Ascending aorta (tissue), 2 donors: ENCODE measurements at regions not wholly inside any gene's neighbourhood (a gene's known extent, or its start where the extent isn't known, plus 50 kb on each side); places are given as distances from the start of the nearest gene placed in this dataset.

Experiments used
- DNase-seq, 2 donors: peaks; one replicate each; pipeline ENCODE4 v3.0.0-alpha.2; 2019; ENCODE audit warnings: low spot score in 2 of 2
- H3K27ac ChIP-seq, 2 donors: fragments of 200-600 bp; sonication (generic); one replicate each; pipeline ENCODE4 v1.5.1; 2016 to 2017; ENCODE audit warnings: mild to moderate bottlenecking in 1 of 2
- H3K27me3 ChIP-seq: fragments of 200-600 bp; sonication (generic); one replicate; pipeline ENCODE4 v1.5.1; 2017
- H3K36me3 ChIP-seq, 2 donors: fragments of 200-600 bp; sonication (generic); one replicate each; pipeline ENCODE4 v1.5.1; 2016
- H3K4me1 ChIP-seq, 2 donors: fragments of 200-600 bp; sonication (generic); one replicate each; pipeline ENCODE4 v1.5.1; 2016 to 2017; ENCODE audit warnings: mild to moderate bottlenecking in 1 of 2
- H3K4me3 ChIP-seq, 2 donors: fragments of 200-600 bp; sonication (generic); one replicate each; pipeline ENCODE4 v1.5.1; 2016 to 2017; ENCODE audit warnings: mild to moderate bottlenecking in 1 of 2
- H3K9me3 ChIP-seq, 2 donors: fragments of 200-600 bp; sonication (generic); one replicate each; pipeline ENCODE4 v1.5.1; 2016
- intact Hi-C: fragments of 100-400 bp; cut with DNase I; formaldehyde crosslinking; loops from one replicate; pipeline ENCODE4 v1.15.1; 2023
- TF ChIP-seq, protein P1 (sequence below), 3 experiments: fragments of 200-600 bp in 2 of 3; fragments of 450-650 bp in 1 of 3; sonication (generic) in 2 of 3; IDR thresholded peaks; one replicate each; pipeline ENCODE4 v1.5.1; 2016 to 2019; ENCODE audit warnings: antibody characterized with exemption in 3 of 3, mild to moderate bottlenecking in 1 of 3, moderate library complexity in 1 of 3

DNA sequence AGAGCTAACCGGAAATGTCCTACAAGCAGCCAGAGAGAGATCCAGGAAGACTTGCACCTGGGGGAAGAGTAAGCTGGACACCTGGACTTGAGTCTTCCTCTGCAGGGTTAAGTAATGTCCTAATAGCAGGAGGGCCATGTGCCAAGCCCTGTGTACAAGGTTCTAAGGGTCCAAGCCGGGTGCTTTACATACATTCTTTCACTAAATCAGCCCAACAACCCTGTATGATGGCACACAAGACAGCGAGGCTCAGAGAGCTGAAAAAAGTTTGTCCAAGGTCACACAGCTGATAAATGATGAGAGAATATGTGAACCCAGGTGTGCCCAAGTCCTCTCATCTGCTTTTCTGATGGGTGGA, 215.1 kb upstream of the CDYL start:
- Histone ChIP-seq H3K27me3 (no peaks in the 10 kb centered on the region), H3K4me3 (no peak overlapping the region), H3K36me3 (no peaks in the 10 kb centered on the region), H3K4me1 (no peaks in the 10 kb centered on the region), H3K9me3 (no peaks in the 10 kb centered on the region), H3K27ac (no peak overlapping the region)
- DNase-seq: no peak
- intact Hi-C loops: no loop called here
- TF ChIP-seq, protein P1, sequence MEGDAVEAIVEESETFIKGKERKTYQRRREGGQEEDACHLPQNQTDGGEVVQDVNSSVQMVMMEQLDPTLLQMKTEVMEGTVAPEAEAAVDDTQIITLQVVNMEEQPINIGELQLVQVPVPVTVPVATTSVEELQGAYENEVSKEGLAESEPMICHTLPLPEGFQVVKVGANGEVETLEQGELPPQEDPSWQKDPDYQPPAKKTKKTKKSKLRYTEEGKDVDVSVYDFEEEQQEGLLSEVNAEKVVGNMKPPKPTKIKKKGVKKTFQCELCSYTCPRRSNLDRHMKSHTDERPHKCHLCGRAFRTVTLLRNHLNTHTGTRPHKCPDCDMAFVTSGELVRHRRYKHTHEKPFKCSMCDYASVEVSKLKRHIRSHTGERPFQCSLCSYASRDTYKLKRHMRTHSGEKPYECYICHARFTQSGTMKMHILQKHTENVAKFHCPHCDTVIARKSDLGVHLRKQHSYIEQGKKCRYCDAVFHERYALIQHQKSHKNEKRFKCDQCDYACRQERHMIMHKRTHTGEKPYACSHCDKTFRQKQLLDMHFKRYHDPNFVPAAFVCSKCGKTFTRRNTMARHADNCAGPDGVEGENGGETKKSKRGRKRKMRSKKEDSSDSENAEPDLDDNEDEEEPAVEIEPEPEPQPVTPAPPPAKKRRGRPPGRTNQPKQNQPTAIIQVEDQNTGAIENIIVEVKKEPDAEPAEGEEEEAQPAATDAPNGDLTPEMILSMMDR (IDR thresholded peaks at IDR 0.05): no peak

GRCh38 chr6:4560221-4561077, 215.8 kb upstream of the CDYL start:
- Histone ChIP-seq H3K36me3 (no peaks in the 10 kb centered on the region), H3K9me3 (no peaks in the 10 kb centered on the region), H3K4me1 (no peaks in the 10 kb centered on the region), H3K4me3 (no peak overlapping the region), H3K27me3 (no peaks in the 10 kb centered on the region), H3K27ac (no peak overlapping the region)
- intact Hi-C loops: no loop called here
- no peak for DNase-seq
- TF ChIP-seq, protein P1 (IDR thresholded peaks at IDR 0.05): no peak

- TF ChIP-seq, protein P1 (IDR thresholded peaks at IDR 0.05): no peak
- DNase-seq: no peak
- Histone ChIP-seq H3K4me3 (no peak overlapping the region), H3K27ac (no peak overlapping the region), H3K9me3 (no peaks in the 10 kb centered on the region), H3K27me3 (no peaks in the 10 kb centered on the region), H3K36me3 (no peaks in the 10 kb centered on the region), H3K4me1 (no peaks in the 10 kb centered on the region)
- intact Hi-C loops: no loop called here
Measured at GRCh38 chr6:4559281-4559875, 216.8 kb upstream of the CDYL start.

GRCh38 chr6:4554645-4555044, 221.6 kb upstream of the CDYL start:
- intact Hi-C loops: no loop called here
- H3K27ac ChIP-seq: no peak overlapping the region
- TF ChIP-seq, protein P1 (IDR thresholded peaks at IDR 0.05): no peak

DNA sequence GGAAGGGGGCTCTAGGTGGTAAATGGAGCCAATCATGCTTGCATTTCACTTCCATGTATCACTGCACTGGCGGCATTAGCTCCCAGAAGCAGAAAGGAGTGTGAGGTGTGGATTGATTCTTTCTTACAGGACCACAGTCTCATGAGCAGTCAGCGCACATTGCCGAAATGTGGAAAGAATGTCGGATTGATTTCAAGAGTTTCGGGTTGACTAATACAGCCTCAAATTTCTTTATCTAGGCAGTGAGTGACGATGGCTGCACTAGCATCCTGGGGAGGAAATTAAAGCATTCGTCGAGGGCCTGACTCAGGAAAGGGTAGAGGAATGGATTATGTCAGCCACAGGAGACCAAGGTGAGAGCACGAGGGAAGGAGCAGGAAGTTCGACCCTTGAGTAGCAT, 222.8 kb upstream of the CDYL start:
- Histone ChIP-seq H3K27me3 (no peaks in the 10 kb centered on the region), H3K27ac (no peak overlapping the region), H3K4me3 (no peak overlapping the region), H3K9me3 (no peaks in the 10 kb centered on the region), H3K4me1 (no peaks in the 10 kb centered on the region), H3K36me3 (no peaks in the 10 kb centered on the region)
- no peak for DNase-seq
- intact Hi-C loops: no loop called here
- TF ChIP-seq, protein P1 (IDR thresholded peaks at IDR 0.05): no peak

More at GRCh38 chr6:4554645-4555044, 221.6 kb upstream of the CDYL start:
- H3K4me1 ChIP-seq: no peaks in the 10 kb centered on the region
- H3K9me3 ChIP-seq: no peaks in the 10 kb centered on the region
- H3K4me3 ChIP-seq: no peak overlapping the region
- H3K36me3 ChIP-seq: no peaks in the 10 kb centered on the region
- no peaks in the 10 kb centered on the region for H3K27me3 ChIP-seq
- DNase-seq: no peak
